ENCODE measurements at regions not wholly inside any gene's neighbourhood (a gene's known extent, or its start where the extent isn't known, plus 50 kb on each side); places are given as distances from the start of the nearest gene placed in this dataset.

- in situ Hi-C loops (cut with HindIII; ENCODE audit: low sequenced_read_pairs), result no loop called here
- DNase-seq (ENCODE audit: low spot score), result no peak
Observed at GRCh38 chr12:93121729-93122488, 192.8 kb upstream of the EEA1 start.

- in situ Hi-C loops (cut with HindIII; ENCODE audit: low sequenced_read_pairs), result no loop called here
- no peak for DNase-seq (ENCODE audit: low spot score)
Observed at GRCh38 chr12:93122569-93123091, 193.5 kb upstream of the EEA1 start.

DNA sequence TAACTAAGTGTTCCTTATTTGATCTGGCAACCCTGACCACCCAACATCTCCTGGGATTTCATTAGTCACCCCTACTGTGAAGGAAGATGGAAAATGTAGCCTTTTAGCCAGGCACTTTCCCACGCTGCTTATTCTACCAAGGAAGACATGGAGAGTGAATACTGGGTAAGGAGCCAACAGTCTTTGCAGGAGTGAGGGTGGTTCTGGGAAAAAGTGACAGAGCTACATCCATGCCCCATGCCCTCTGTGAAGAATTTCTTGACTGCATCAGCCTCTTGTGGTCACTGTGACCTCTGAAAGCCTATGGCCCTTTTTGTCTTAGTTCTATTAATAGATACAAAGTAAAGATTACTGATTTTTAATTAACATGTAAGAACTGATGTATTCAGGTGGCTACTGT, 196.0 kb upstream of the EEA1 start:
- in situ Hi-C loops (cut with HindIII; ENCODE audit: low sequenced_read_pairs), result no loop called here

GRCh38 chr12:93126069-93126474, 197.0 kb upstream of the EEA1 start:
- DNase-seq (ENCODE audit: low spot score), result no peak
- in situ Hi-C loops (cut with HindIII; ENCODE audit: low sequenced_read_pairs), result no loop called here

More for the DNA sequence above, 196.0 kb upstream of the EEA1 start:
- DNase-seq (ENCODE audit: low spot score), result no peak

GRCh38 chr12:93127107-93127560, 198.0 kb upstream of the EEA1 start:
- in situ Hi-C loops (cut with HindIII; ENCODE audit: low sequenced_read_pairs), result no loop called here
- no peak for DNase-seq (ENCODE audit: low spot score)

DNA sequence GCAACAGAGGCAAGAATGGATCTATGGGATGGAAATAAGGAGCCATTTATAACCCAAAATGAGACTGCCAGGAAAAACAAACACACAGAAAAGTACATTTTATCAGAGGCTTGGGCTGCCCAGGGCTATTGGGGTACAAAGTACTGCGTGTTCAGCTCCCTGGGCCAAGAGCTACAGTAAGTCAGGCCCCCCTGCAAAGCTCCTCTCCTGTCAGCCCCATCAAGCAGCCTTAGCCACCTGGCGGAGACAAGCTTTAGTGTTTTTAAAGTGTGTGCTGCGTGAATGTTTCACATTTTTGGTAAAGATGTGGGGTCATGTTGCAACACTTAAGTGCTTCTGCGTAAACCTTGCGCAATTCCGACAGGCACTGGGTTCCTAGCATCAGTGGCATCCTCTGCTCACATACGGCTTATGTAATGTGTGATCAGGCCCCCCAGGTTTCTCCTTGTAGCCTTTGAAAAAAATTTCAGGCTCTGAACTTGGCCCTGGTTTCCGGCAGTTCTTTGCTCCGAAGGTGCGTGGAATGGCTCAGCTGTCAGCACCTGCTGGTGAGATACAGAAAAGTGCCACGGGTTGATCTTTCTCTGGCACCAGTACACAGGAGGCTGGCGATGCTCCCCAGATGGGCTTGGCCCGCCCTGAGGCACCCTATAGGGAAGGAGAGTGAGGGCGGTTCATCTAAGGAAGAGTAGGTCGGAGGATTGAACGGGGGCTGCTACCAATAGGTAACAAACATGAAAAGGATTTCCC, 198.7 kb upstream of the EEA1 start:
- in situ Hi-C loops (cut with HindIII; ENCODE audit: low sequenced_read_pairs), result no loop called here
- DNase-seq (ENCODE audit: low spot score), result no peak

DNA sequence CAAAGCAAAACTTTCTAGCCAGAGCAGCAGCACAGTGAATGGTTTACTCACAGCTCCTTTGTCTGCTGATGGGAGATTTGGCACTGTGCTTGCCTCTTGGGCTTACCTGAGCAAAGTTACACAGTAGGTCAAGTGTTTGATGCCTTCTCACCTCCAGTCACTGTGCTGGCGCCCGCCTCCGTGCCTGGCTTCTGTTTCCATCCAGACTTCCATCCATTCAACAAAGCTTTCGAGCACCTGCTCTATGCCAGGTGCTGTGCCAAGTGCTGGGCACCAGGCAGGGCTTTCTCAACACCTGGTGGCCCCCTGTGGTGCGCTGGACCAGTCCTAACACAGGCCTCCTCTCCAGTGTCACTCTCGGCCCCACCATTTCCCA, 199.2 kb upstream of the EEA1 start:
- in situ Hi-C loops (cut with HindIII; ENCODE audit: low sequenced_read_pairs), result no loop called here
- DNase-seq (ENCODE audit: low spot score), result no peak

DNA sequence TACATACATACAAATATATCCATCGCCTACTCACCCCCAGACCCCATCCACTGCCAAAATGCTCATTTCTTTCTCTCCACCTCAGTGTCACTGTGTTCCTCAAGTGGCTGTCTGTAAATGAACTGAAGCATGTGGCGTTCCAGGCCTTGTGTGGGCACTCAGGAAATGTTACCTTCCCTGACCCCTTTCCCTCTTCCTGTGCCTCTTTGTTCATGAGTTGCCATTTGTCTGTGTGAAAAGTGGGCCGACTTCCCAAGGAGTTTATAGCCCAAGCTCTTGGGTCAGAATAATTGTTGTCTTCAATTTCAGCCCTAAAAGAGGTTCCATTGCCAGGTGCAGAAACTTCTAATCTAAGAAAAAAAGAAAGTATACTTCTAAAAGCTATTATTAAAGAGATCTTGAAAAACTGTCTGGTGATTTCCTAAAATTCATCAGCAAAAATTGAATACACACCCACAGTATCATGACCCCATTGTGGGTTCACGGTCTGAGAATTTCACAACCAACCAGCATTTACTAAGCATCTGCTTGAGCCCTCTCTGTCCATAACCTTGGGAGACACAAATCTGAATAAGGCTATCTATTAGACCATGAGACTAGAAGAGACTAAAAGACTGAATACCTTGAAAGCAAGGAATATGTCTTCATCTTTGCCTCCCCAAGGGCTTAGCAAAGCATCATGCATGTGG, 201.4 kb upstream of the EEA1 start:
- in situ Hi-C loops (cut with HindIII; ENCODE audit: low sequenced_read_pairs), result loop anchor here (10.0 kb wide), 1 partner anchor 64 kb away; no protein-coding TSS in a partner anchor
- no peak for DNase-seq (ENCODE audit: low spot score)

- DNase-seq (ENCODE audit: low spot score), result no peak
- in situ Hi-C loops (cut with HindIII; ENCODE audit: low sequenced_read_pairs), result loop anchor here (10.0 kb wide), 1 partner anchor 61 kb away; no protein-coding TSS in a partner anchor
Observed at GRCh38 chr12:93133361-93133760, 204.3 kb upstream of the EEA1 start.

DNA sequence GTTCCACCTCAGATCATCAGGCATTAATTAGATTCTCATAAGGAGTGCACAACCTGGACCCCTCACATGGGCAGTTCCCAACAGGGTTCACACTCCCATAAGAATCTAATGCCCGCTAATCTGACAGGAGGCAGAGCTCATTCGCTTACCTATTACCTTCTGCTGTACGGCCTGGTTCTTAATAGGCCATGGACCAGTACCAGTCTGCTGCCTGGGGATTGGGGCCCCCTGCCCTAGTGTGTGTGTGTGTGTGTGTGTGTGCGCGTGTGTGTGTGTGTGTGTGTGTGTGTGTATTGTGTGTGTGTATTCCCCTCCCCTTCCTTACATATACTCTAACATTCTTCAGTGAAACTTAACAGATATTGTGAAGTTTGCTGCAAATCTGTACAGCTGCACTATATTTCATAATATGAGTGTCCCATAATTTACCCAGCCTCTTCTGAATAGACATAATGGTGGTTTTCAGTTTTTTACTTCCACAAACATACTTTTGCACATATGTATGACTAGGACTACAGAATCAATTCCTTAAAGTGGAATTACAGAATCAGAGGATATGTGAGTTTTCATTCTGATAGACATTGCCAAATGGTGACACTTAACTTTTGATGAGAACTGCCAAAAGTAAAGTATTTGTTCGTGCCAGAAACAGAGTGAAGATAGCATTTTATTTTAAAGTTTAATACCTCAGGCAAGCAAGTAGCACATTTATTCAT, 205.2 kb upstream of the EEA1 start:
- in situ Hi-C loops (cut with HindIII; ENCODE audit: low sequenced_read_pairs), result loop anchor here (10.0 kb wide), 1 partner anchor 60 kb away; no protein-coding TSS in a partner anchor

DNA sequence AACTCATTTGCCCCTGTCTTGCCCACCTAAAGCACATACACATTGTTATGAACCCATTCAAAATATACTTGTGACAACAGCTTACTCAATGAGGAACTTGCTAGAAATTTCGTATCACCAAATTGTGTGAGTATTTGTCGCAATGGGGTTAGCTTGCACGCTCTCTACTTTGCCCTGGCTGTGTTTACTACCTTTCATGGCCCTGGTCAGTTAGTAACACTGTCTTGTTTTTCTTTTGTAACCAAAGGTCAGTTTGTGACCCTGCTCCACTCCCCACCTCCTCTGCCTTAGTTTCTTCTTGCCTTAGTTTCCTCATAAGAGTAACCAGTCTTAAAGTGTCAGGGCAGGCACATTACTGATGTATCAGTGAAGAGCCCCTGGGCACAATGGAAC, 205.8 kb upstream of the EEA1 start:
- no peak for DNase-seq (ENCODE audit: low spot score)
- in situ Hi-C loops (cut with HindIII; ENCODE audit: low sequenced_read_pairs), result loop anchor here (10.0 kb wide), 1 partner anchor 60 kb away; no protein-coding TSS in a partner anchor

More for the DNA sequence above, 205.2 kb upstream of the EEA1 start:
- no peak for DNase-seq (ENCODE audit: low spot score)

DNA sequence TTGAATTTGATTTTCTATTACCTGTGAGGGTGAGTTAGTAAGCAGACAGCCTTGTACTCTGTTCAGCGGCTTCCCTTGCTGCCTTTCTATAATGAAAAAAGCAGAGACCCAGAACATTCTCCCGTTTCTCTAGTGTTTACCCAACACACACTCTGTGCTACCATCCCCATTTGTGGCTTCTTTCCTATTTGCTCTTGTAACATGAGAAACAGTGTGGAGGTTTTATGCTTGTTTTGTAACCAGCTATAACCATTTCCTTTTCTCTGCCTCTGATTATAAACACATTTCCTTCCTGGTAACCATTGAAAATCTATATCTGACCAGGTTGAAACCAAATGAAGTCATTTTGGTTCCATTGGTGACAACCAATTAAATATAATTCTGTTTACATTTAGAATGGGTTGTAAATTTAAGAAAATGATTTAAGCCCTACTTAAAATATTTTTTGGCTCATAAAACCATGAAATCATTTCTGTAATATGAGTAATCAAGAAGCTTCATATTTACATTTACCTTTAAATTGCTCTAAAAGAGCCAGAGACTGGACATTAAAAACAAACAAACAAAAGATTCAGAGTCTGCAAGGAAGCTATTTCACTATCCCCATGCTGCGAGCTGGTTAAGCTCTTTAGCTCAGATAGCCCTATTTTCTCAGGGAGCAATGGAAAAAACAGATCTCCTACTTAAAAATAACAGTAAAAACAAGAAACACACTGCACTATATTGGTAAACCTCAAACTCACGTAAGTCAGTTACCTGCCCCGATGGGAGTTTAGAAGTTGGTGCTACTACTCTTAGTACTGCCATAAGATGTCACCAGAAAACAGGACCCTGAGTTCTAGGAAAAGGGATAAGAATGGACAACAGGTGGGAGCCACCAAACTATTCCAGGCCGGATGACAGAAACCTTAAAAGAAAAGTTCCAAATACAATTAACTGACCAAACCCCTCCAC, 206.5 kb upstream of the EEA1 start:
- in situ Hi-C loops (cut with HindIII; ENCODE audit: low sequenced_read_pairs), result loop anchor here (10.0 kb wide), 1 partner anchor 59 kb away; no protein-coding TSS in a partner anchor
- no peak for DNase-seq (ENCODE audit: low spot score)

- in situ Hi-C loops (cut with HindIII; ENCODE audit: low sequenced_read_pairs), result loop anchor here (10.0 kb wide), 1 partner anchor 58 kb away; no protein-coding TSS in a partner anchor
- DNase-seq (ENCODE audit: low spot score), result no peak
Observed at GRCh38 chr12:93136253-93137055, 207.4 kb upstream of the EEA1 start.

GRCh38 chr12:93137656-93138612, 208.8 kb upstream of the EEA1 start:
- in situ Hi-C loops (cut with HindIII; ENCODE audit: low sequenced_read_pairs), result loop anchor here (10.0 kb wide), 1 partner anchor 57 kb away; no protein-coding TSS in a partner anchor
- no peak for DNase-seq (ENCODE audit: low spot score)

GRCh38 chr12:93139028-93139665, 210.1 kb upstream of the EEA1 start:
- in situ Hi-C loops (cut with HindIII; ENCODE audit: low sequenced_read_pairs), result loop anchor here (10.0 kb wide), 1 partner anchor 56 kb away; no protein-coding TSS in a partner anchor

More at GRCh38 chr12:93139028-93139665, 210.1 kb upstream of the EEA1 start:
- DNase-seq (ENCODE audit: low spot score), result no peak
